ENCODE measurements at regions not wholly inside any gene's neighbourhood (a gene's known extent, or its start where the extent isn't known, plus 50 kb on each side); places are given as distances from the start of the nearest gene placed in this dataset.

GRCh38 chr12:82209533-82209932, 148.7 kb downstream of the CCDC59 start:
- Histone ChIP-seq H3K4me3 (ENCODE audit: low read length) (no peak overlapping the region), H3K9me3 (ENCODE audit: control insufficient read depth, low read length) (no peaks in the 10 kb centered on the region), H3K27me3 (ENCODE audit: control insufficient read depth, insufficient read depth) (no peaks in the 10 kb centered on the region), H3K4me1 (ENCODE audit: control insufficient read depth, insufficient read depth, low read length) (no peaks in the 10 kb centered on the region), H3K27ac (ENCODE audit: low read length) (no peak overlapping the region)
- ATAC-seq (peak in 1 of 2 donors; percentile 25), DNase-seq (peak in 2 of 3 donors; percentile 20 to 38)
- WGBS = 90% methylated on average over 9 of the region's 9 CpGs
- intact Hi-C loops (cut with DNase I) = no loop called here

- intact Hi-C loops (cut with DNase I) = no loop called here
- no peak overlapping the region for H3K4me3 ChIP-seq (ENCODE audit: low read length)
- H3K27me3 ChIP-seq (ENCODE audit: control insufficient read depth, insufficient read depth) = no peaks in the 10 kb centered on the region
- H3K4me1 ChIP-seq (ENCODE audit: control insufficient read depth, insufficient read depth, low read length) = no peaks in the 10 kb centered on the region
- ATAC-seq (no peak), DNase-seq (no peak)
- H3K9me3 ChIP-seq (ENCODE audit: control insufficient read depth, low read length) = no peaks in the 10 kb centered on the region
- H3K27ac ChIP-seq (ENCODE audit: low read length) = no peak overlapping the region
These were observed 150.6 kb downstream of the CCDC59 start for GRCh38 chr12:82207556-82207955.

GRCh38 chr12:82203086-82203485, 155.1 kb downstream of the CCDC59 start:
- H3K27ac ChIP-seq (ENCODE audit: low read length) = no peak overlapping the region
- ATAC-seq = no peak
- H3K9me3 ChIP-seq (ENCODE audit: control insufficient read depth, low read length) = no peaks in the 10 kb centered on the region
- H3K4me1 ChIP-seq (ENCODE audit: control insufficient read depth, insufficient read depth, low read length) = no peaks in the 10 kb centered on the region
- no peak for DNase-seq
- no peaks in the 10 kb centered on the region for H3K27me3 ChIP-seq (ENCODE audit: control insufficient read depth, insufficient read depth)
- H3K4me3 ChIP-seq (ENCODE audit: low read length) = no peak overlapping the region
- WGBS = 72% methylated on average over 4 of the region's 4 CpGs
- intact Hi-C loops (cut with DNase I) = no loop called here

- no peaks in the 10 kb centered on the region for H3K4me1 ChIP-seq (ENCODE audit: control insufficient read depth, insufficient read depth, low read length)
- H3K27me3 ChIP-seq (ENCODE audit: control insufficient read depth, insufficient read depth) = no peaks in the 10 kb centered on the region
- no peak overlapping the region for H3K4me3 ChIP-seq (ENCODE audit: low read length)
- H3K27ac ChIP-seq (ENCODE audit: low read length) = no peak overlapping the region
- DNase-seq (no peak), ATAC-seq (no peak)
- WGBS = 95% methylated on average over 2 of the region's 2 CpGs
- no peaks in the 10 kb centered on the region for H3K9me3 ChIP-seq (ENCODE audit: control insufficient read depth, low read length)
- intact Hi-C loops (cut with DNase I) = no loop called here
These were observed 170.6 kb downstream of the CCDC59 start for GRCh38 chr12:82187595-82187994.

GRCh38 chr12:82187011-82187410, 171.2 kb downstream of the CCDC59 start:
- DNase-seq (no peak), ATAC-seq (no peak)
- H3K27ac ChIP-seq (ENCODE audit: low read length) = no peak overlapping the region
- intact Hi-C loops (cut with DNase I) = no loop called here
- H3K4me1 ChIP-seq (ENCODE audit: control insufficient read depth, insufficient read depth, low read length) = no peaks in the 10 kb centered on the region
- no peak overlapping the region for H3K4me3 ChIP-seq (ENCODE audit: low read length)
- H3K9me3 ChIP-seq (ENCODE audit: control insufficient read depth, low read length) = no peaks in the 10 kb centered on the region
- H3K27me3 ChIP-seq (ENCODE audit: control insufficient read depth, insufficient read depth) = no peaks in the 10 kb centered on the region

- intact Hi-C loops (cut with DNase I) = no loop called here
- WGBS = 70% methylated on average over 6 of the region's 6 CpGs
- Histone ChIP-seq H3K27ac (ENCODE audit: low read length) (no peak overlapping the region), H3K4me1 (ENCODE audit: control insufficient read depth, insufficient read depth, low read length) (no peaks in the 10 kb centered on the region), H3K27me3 (ENCODE audit: control insufficient read depth, insufficient read depth) (no peaks in the 10 kb centered on the region), H3K9me3 (ENCODE audit: control insufficient read depth, low read length) (no peaks in the 10 kb centered on the region), H3K4me3 (ENCODE audit: low read length) (no peak overlapping the region)
- ATAC-seq (no peak), DNase-seq (no peak)
These were observed 171.9 kb downstream of the CCDC59 start for GRCh38 chr12:82186282-82186681.

- no peak for DNase-seq
- H3K4me3 ChIP-seq (ENCODE audit: low read length) = no peak overlapping the region
- H3K4me1 ChIP-seq (ENCODE audit: control insufficient read depth, insufficient read depth, low read length) = no peaks in the 10 kb centered on the region
- no peaks in the 10 kb centered on the region for H3K27me3 ChIP-seq (ENCODE audit: control insufficient read depth, insufficient read depth)
- no peaks in the 10 kb centered on the region for H3K9me3 ChIP-seq (ENCODE audit: control insufficient read depth, low read length)
- no peak for ATAC-seq
- H3K27ac ChIP-seq (ENCODE audit: low read length) = no peak overlapping the region
- 71% methylated on average over 1 of the region's 1 CpG for WGBS
- intact Hi-C loops (cut with DNase I) = no loop called here
These were observed 173.3 kb downstream of the CCDC59 start for GRCh38 chr12:82184844-82185243.

GRCh38 chr12:82182601-82183190, 175.5 kb downstream of the CCDC59 start:
- Histone ChIP-seq H3K9me3 (ENCODE audit: control insufficient read depth, low read length) (no peaks in the 10 kb centered on the region), H3K4me1 (ENCODE audit: control insufficient read depth, insufficient read depth, low read length) (no peaks in the 10 kb centered on the region), H3K27me3 (ENCODE audit: control insufficient read depth, insufficient read depth) (no peaks in the 10 kb centered on the region), H3K4me3 (ENCODE audit: low read length) (no peak overlapping the region), H3K27ac (ENCODE audit: low read length) (no peak overlapping the region)
- DNase-seq (no peak), ATAC-seq (no peak)
- intact Hi-C loops (cut with DNase I) = no loop called here
- 62% methylated on average over 4 of the region's 4 CpGs for WGBS

GRCh38 chr12:82176761-82177490, 181.3 kb downstream of the CCDC59 start:
- H3K9me3 ChIP-seq (ENCODE audit: control insufficient read depth, low read length) = no peaks in the 10 kb centered on the region
- H3K27ac ChIP-seq (ENCODE audit: low read length) = no peak overlapping the region
- H3K27me3 ChIP-seq (ENCODE audit: control insufficient read depth, insufficient read depth) = no peaks in the 10 kb centered on the region
- H3K4me1 ChIP-seq (ENCODE audit: control insufficient read depth, insufficient read depth, low read length) = no peaks in the 10 kb centered on the region
- no peak for DNase-seq
- H3K4me3 ChIP-seq (ENCODE audit: low read length) = no peak overlapping the region
- no peak for ATAC-seq
- intact Hi-C loops (cut with DNase I) = no loop called here
- 72% methylated on average over 5 of the region's 5 CpGs for WGBS

- H3K27me3 ChIP-seq (ENCODE audit: control insufficient read depth, insufficient read depth) = no peaks in the 10 kb centered on the region
- DNase-seq (no peak), ATAC-seq (no peak)
- no peaks in the 10 kb centered on the region for H3K4me1 ChIP-seq (ENCODE audit: control insufficient read depth, insufficient read depth, low read length)
- intact Hi-C loops (cut with DNase I) = no loop called here
- H3K9me3 ChIP-seq (ENCODE audit: control insufficient read depth, low read length) = no peaks in the 10 kb centered on the region
- no peak overlapping the region for H3K27ac ChIP-seq (ENCODE audit: low read length)
- 41% methylated on average over 4 of the region's 4 CpGs for WGBS
- H3K4me3 ChIP-seq (ENCODE audit: low read length) = no peak overlapping the region
These were observed 182.2 kb downstream of the CCDC59 start for GRCh38 chr12:82176026-82176425.

GRCh38 chr12:82174936-82175335, 183.3 kb downstream of the CCDC59 start:
- no peaks in the 10 kb centered on the region for H3K27me3 ChIP-seq (ENCODE audit: control insufficient read depth, insufficient read depth)
- no peaks in the 10 kb centered on the region for H3K9me3 ChIP-seq (ENCODE audit: control insufficient read depth, low read length)
- DNase-seq = no peak
- WGBS = 87% methylated on average over 2 of the region's 2 CpGs
- ATAC-seq = no peak
- no peaks in the 10 kb centered on the region for H3K4me1 ChIP-seq (ENCODE audit: control insufficient read depth, insufficient read depth, low read length)
- H3K27ac ChIP-seq (ENCODE audit: low read length) = no peak overlapping the region
- intact Hi-C loops (cut with DNase I) = no loop called here
- H3K4me3 ChIP-seq (ENCODE audit: low read length) = no peak overlapping the region

- no peak overlapping the region for H3K27ac ChIP-seq (ENCODE audit: low read length)
- no peak overlapping the region for H3K4me3 ChIP-seq (ENCODE audit: low read length)
- intact Hi-C loops (cut with DNase I) = no loop called here
- H3K27me3 ChIP-seq (ENCODE audit: control insufficient read depth, insufficient read depth) = no peaks in the 10 kb centered on the region
- no peaks in the 10 kb centered on the region for H3K9me3 ChIP-seq (ENCODE audit: control insufficient read depth, low read length)
- WGBS = 73% methylated on average over 1 of the region's 1 CpG
- ATAC-seq (no peak), DNase-seq (no peak)
- H3K4me1 ChIP-seq (ENCODE audit: control insufficient read depth, insufficient read depth, low read length) = no peaks in the 10 kb centered on the region
These were observed 183.8 kb downstream of the CCDC59 start for GRCh38 chr12:82174383-82174782.
